Calu3 (cell line): ENCODE measurements at regions not wholly inside any gene's neighbourhood (a gene's known extent, or its start where the extent isn't known, plus 50 kb on each side); places are given as distances from the start of the nearest gene placed in this dataset.
A peak's percentile ranks its signal among the peaks of the same experiment; 100 is the strongest.

Source experiments
- BruUV-seq: library from RNA; stranded (reverse); fragments of 400-500 nt; replicated peaks from 2 replicates; lab custom pipeline; 2021; lab: Mats Ljungman, UMichigan
- CTCF ChIA-PET: fragments of 300-600 bp; sonication (Branson Sonifier 250); formaldehyde crosslinking; loops from one replicate; lab custom pipeline; 2022; ENCODE audit warnings: antibody characterized with exemption; lab: Charles Lee
- DNase-seq: peaks from one replicate; pipeline ENCODE4 v3.0.0; 2022
- H3K27ac Mint-ChIP-seq: one replicate; pipeline ENCODE4 v1.8.0; 2022; ENCODE audit warnings: mixed read lengths; ENCODE audit not compliant: unreplicated experiment
- H3K27me3 Mint-ChIP-seq: one replicate; pipeline ENCODE4 v1.8.0; 2022; ENCODE audit warnings: mixed read lengths; ENCODE audit not compliant: unreplicated experiment
- H3K36me3 Mint-ChIP-seq: one replicate; pipeline ENCODE4 v1.8.0; 2022; ENCODE audit warnings: mild to moderate bottlenecking, moderate library complexity, mixed read lengths; ENCODE audit not compliant: insufficient read depth, unreplicated experiment
- H3K4me1 Mint-ChIP-seq: one replicate; pipeline ENCODE4 v1.8.0; 2022; ENCODE audit warnings: mild to moderate bottlenecking, low read depth, mixed read lengths; ENCODE audit not compliant: unreplicated experiment
- H3K4me3 Mint-ChIP-seq: one replicate; pipeline ENCODE4 v1.8.0; 2022; ENCODE audit warnings: mild to moderate bottlenecking, low read depth, moderate library complexity, mixed read lengths; ENCODE audit not compliant: unreplicated experiment
- H3K9me3 Mint-ChIP-seq: one replicate; pipeline ENCODE4 v1.8.0; 2022; ENCODE audit warnings: low read depth, mixed read lengths; ENCODE audit not compliant: unreplicated experiment
- intact Hi-C: fragments of 100-400 bp; cut with micrococcal nuclease; formaldehyde crosslinking; loops from one replicate; pipeline ENCODE4 v1.10.0; 2022; ENCODE audit not compliant: unreplicated experiment
- TF ChIP-seq, protein P1 (sequence below): fragments of 200-600 bp; IDR thresholded peaks from one replicate; pipeline ENCODE4 v1.8.0; 2022; ENCODE audit warnings: antibody characterized with exemption; ENCODE audit not compliant: unreplicated experiment

- H3K4me1 Mint-ChIP-seq, result peaks cover 30% of the 10 kb centered on the region
- BruUV-seq, result no TSS peak
- peaks cover 8% of the 10 kb centered on the region for H3K36me3 Mint-ChIP-seq
- TF ChIP-seq, protein P1, sequence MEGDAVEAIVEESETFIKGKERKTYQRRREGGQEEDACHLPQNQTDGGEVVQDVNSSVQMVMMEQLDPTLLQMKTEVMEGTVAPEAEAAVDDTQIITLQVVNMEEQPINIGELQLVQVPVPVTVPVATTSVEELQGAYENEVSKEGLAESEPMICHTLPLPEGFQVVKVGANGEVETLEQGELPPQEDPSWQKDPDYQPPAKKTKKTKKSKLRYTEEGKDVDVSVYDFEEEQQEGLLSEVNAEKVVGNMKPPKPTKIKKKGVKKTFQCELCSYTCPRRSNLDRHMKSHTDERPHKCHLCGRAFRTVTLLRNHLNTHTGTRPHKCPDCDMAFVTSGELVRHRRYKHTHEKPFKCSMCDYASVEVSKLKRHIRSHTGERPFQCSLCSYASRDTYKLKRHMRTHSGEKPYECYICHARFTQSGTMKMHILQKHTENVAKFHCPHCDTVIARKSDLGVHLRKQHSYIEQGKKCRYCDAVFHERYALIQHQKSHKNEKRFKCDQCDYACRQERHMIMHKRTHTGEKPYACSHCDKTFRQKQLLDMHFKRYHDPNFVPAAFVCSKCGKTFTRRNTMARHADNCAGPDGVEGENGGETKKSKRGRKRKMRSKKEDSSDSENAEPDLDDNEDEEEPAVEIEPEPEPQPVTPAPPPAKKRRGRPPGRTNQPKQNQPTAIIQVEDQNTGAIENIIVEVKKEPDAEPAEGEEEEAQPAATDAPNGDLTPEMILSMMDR, result no peak
- H3K27ac Mint-ChIP-seq, result no peak overlapping the region
- CTCF ChIA-PET, result no interaction called here
- intact Hi-C loops, result no loop called here
- H3K27me3 Mint-ChIP-seq, result no peaks in the 10 kb centered on the region
- DNase-seq, result no peak
- H3K9me3 Mint-ChIP-seq, result peaks cover 6% of the 10 kb centered on the region
- no peak overlapping the region for H3K4me3 Mint-ChIP-seq
Measured at GRCh38 chr10:58027426-58027825, 240.3 kb downstream of the IPMK start.

DNA sequence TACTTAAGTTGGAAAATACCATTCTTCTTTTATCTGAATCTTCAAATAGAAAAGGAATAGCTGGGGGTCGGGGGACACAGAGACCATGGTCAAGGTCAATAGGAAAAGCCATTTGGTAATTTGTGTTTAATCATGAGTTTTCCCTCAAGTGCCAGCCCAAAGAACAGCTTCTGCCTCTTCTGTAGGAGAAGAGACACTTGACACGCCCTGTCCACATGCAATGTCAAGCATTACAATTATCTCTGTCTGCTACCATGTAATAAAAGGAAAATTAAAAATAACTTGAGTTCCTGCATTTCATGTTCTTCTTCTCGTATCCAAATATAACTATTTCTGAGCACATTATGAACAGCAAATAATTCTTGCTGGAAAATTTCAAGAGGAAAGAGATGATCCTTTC is 241.7 kb downstream of the IPMK start:
- no peak overlapping the region for H3K27ac Mint-ChIP-seq
- no peak overlapping the region for H3K4me3 Mint-ChIP-seq
- CTCF ChIA-PET, result no interaction called here
- peaks cover 9% of the 10 kb centered on the region for H3K9me3 Mint-ChIP-seq
- H3K36me3 Mint-ChIP-seq, result peaks cover 8% of the 10 kb centered on the region
- no peak for DNase-seq
- H3K4me1 Mint-ChIP-seq, result peaks cover 33% of the 10 kb centered on the region
- intact Hi-C loops, result no loop called here
- no TSS peak for BruUV-seq
- TF ChIP-seq, protein P1, result no peak
- H3K27me3 Mint-ChIP-seq, result no peaks in the 10 kb centered on the region

DNA sequence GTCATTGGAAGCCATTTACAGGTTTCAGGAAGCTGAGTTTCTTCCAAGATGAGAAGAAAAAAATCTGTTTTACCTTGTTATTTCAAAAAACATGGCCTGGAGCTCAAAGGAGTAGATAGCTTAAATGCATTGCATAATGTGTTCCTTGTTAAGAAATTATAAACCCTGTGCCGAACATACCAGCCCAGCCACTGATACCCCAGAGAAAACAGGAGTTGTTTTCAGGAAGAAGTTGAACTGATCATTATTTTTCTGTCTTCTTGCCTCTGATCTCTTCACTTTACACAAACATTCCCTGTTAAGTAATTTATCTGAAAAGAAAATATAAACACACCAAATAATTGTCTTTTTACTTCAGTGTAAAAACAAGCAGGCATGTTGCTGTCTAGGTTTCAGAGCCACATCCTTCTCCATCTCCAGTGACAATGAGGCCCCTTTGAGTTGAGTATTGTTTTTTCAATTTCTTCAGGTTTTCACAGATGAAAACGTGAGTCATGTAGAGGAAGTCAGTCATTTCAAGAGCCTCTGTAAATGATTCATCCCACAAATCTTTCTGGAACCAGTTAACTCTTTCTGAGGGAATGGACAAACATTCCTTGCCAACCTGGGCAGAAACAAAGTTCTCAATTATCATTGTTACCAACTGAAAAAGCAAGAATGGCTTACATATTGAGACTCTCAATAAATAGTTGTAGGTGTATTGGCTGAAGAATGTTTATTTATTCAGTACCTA is 244.2 kb downstream of the IPMK start:
- H3K4me3 Mint-ChIP-seq, result peak overlapping the region; percentile 4
- H3K4me1 Mint-ChIP-seq, result peaks cover 34% of the 10 kb centered on the region
- peaks cover 14% of the 10 kb centered on the region for H3K9me3 Mint-ChIP-seq
- peak overlapping the region; percentile 84 for H3K27ac Mint-ChIP-seq
- H3K36me3 Mint-ChIP-seq, result peaks cover 8% of the 10 kb centered on the region
- DNase-seq, result peak; percentile 52
- BruUV-seq, result TSS peak; percentile 96
- TF ChIP-seq, protein P1, result no peak
- no peaks in the 10 kb centered on the region for H3K27me3 Mint-ChIP-seq
- CTCF ChIA-PET, result interaction anchor here (0.6 to 1.0 kb wide), 8 partner anchors 30 to 367 kb away, joined by 3 to 6 read pairs (median 3); no protein-coding TSS in a partner anchor
- intact Hi-C loops, result loop anchor here (1.0 to 2.0 kb wide), 2 partner anchors 31 to 158 kb away; no protein-coding TSS in a partner anchor

DNA sequence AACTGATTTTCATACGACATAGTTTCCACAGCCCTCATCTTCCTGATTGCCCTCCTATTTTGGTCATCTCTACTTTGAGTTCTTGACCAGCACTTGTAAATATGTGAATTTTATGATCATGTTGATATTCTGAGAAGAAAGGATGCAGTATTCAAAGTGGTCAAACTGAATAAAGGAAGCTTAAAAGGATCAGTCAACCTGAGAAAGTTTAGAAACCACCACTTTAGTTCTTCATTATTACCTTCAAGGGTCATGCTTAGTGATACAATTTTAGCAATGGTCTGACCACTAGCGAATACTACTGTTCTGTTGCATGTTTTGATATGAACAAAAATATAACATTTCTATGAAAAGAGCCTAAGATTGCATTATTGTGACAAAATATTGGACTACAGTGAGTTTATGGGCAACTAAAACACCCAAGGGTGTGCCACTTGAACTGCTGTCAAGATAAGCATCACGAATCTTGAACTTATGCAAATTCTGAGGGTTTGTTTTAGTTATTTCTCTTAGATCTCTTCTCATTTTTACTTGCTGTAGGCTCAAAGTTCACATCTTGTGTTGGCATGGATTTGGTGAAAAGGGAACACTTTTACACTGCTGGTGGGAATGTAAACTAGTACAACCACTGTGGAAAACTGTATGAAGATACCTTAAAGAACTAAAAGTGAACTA is 247.7 kb downstream of the IPMK start:
- intact Hi-C loops, result no loop called here
- Mint-ChIP-seq H3K4me3 (no peak overlapping the region), H3K9me3 (peaks cover 8% of the 10 kb centered on the region), H3K4me1 (peaks cover 61% of the 10 kb centered on the region), H3K36me3 (peaks cover 8% of the 10 kb centered on the region), H3K27me3 (no peaks in the 10 kb centered on the region), H3K27ac (no peak overlapping the region)
- BruUV-seq, result no TSS peak
- no peak for DNase-seq
- CTCF ChIA-PET, result no interaction called here
- TF ChIP-seq, protein P1, result no peak
